Posterior vena cava (tissue), 2 donors: ENCODE measurements at regions not wholly inside any gene's neighbourhood (a gene's known extent, or its start where the extent isn't known, plus 50 kb on each side); places are given as distances from the start of the nearest gene placed in this dataset.

Source experiments
- DNase-seq: peaks from one replicate; pipeline ENCODE4 v3.0.0-alpha.2; 2020; ENCODE audit warnings: low spot score
- intact Hi-C, 2 donors: fragments of 100-400 bp; cut with DNase I; formaldehyde crosslinking; loops; one replicate each; pipeline versions ENCODE4 v1.14.1 to v1.14.2; 2022 to 2023
- donor health status: DM: yes; HTN: yes; CAD: no.
- donor health status: DM: yes; HTN: yes; CAD: no.

- peak; percentile 32 for DNase-seq
- intact Hi-C loops: loop anchor here (5.0 kb wide), 1 partner anchor 38 kb away; no protein-coding TSS in a partner anchor
Observed at GRCh38 chr1:39085174-39085573, 59.0 kb downstream of the NDUFS5 start.

GRCh38 chr1:39086386-39086785, 60.2 kb downstream of the NDUFS5 start:
- intact Hi-C loops: loop anchor here (5.0 kb wide), 1 partner anchor 39 kb away; no protein-coding TSS in a partner anchor
- DNase-seq: peak; percentile 31

- intact Hi-C loops: loop anchor here (5.0 kb wide), 1 partner anchor 40 kb away; no protein-coding TSS in a partner anchor
- peak; percentile 83 for DNase-seq
Observed at GRCh38 chr1:39086865-39087409, 60.8 kb downstream of the NDUFS5 start.

DNA sequence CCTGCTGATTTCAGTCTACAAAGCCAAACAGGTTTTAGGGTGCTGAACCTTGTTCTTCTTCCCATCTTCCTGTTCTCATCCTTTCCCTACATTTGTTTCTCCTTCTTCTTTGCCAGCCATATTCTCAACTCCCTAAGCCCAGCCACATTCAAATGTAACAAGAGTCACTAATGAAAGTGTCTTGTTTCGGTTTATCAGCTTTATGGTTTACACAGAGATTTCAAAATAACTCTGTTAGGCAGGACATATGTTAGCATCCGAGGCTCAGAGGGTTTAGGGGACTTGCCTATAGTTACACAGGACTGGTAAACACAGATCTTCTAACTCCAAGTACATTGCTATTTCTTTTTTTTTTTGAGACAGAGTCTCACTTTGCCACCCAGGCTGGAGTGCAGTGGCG, 61.3 kb downstream of the NDUFS5 start:
- no peak for DNase-seq
- intact Hi-C loops: loop anchor here (5.0 kb wide), 1 partner anchor 40 kb away; no protein-coding TSS in a partner anchor

DNA sequence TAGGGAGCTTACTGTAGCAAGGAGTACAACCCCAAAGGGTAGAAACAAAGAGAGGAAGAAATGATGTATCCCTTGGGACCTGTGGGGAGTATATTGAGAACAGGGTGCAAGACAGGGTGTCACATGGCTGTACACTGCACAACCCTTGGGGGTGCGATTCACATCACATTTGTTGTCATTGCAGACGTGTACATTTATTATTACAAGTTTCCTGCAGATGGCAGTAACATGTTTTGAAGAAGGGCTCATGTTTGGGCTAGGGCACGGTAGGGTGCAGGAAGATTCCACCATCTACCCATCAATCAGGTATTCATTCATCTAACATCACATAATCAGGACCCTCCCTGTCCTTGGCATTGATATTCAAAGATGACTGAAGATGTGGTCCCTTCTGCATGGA, 62.5 kb downstream of the NDUFS5 start:
- intact Hi-C loops: loop anchor here (5.0 kb wide), 1 partner anchor 41 kb away; no protein-coding TSS in a partner anchor
- DNase-seq: peak; percentile 5

GRCh38 chr1:39089931-39090521, 63.9 kb downstream of the NDUFS5 start:
- intact Hi-C loops: loop anchor here (5.0 kb wide), 1 partner anchor 43 kb away; no protein-coding TSS in a partner anchor
- DNase-seq: peak; percentile 56

DNA sequence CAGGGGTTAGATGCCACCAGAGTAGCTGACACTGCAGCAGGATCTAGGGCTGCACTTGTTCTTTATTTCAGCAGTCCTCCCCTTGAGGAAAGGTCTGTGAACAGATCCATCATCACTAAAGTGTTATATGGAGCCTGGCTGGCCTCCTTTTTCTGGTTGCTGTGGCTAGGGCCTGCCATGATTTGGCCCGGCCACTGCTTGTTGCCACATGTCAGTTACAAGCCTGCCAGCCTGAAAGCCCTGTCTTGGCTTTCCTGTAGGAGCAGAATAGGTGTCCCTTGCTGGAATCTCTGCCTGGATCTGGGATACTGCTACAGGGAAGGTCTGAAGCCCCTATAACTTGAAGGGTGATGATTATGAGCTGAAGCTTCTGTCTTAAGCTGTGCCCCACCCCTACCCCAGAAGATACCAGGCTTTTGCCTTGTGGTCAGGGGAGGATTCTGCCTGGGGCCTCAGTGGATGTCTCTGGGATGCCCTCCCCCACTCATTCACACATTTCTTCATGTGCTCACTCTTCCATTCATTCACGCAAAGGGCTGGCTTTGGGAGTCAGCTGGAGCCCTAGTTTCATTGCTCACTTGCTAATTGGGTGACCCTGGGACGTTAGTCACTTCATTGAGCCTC, 64.7 kb downstream of the NDUFS5 start:
- no peak for DNase-seq
- intact Hi-C loops: no loop called here

DNA sequence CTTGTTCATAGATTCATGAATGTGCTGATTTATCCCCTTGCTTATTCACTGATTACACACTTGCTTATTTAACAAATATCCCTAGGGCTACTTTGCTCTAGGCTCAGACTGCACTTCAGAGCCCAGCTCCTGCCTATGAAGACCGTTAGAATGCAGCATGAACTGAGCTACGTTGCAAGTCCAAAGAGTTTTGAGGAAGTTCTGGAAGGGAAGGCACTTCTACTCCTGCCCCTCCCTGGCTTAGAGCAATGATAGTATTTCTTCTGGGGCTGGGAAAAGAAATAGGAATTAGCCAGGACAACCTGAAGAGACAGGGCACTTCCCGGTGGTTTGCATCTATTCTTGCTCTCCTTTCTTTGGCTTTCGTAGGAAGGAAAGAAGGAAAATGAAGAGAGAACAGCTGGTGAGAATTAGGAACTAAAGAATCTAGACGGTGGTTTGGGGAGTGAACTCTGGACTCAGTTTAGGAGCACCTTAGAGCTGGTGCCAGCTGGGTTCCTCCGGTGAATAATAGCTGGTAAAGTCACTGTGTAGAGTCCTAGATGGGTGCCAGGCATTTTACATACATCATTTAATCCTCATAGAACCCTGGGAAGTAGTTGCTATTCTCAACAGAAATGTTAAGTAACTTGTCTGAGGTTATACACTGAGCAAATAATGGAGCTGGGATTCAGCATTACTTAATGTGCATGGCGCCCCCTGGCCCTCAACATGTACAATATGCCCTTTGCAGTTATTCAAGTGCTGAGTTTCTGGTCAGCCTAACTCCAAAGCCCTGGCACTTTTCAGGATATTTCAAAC, 65.9 kb downstream of the NDUFS5 start:
- intact Hi-C loops: no loop called here
- no peak for DNase-seq

GRCh38 chr1:39094685-39095084, 68.5 kb downstream of the NDUFS5 start:
- intact Hi-C loops: no loop called here
- DNase-seq: no peak

DNA sequence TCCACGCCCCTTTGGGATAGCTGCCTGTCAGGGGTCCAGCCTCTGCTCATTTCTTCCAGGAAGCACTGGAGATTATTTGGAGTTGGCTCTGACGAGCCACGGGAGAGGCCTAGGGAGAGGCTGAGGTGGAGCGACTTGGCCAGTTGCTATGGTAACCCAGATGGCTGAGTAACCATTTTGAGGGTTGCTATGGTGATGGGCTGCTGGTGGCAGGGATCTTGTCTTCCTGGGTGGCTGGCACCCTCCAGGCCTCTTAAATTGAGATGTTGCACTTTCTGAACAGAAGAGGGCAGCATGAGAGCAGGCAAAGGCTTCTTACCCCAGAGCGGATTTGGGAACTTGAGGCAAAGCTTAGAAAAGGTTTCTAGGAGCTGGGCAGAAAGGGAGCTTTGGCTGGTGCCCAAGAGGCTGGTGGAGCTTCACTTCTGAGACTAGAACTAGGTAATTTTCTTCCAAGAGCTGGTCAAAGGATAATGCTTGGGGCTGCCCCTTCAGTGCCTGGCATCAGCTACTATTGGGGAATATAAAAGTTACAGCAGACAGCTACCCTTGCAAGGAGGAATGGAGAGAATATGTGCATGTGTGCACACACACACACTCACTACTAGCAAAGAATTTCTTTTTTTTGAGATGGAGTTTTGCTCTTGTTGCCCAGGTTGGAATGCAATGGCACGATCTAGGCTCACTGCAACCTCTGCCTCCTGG, 72.5 kb downstream of the NDUFS5 start:
- peak; percentile 90 for DNase-seq
- intact Hi-C loops: no loop called here

- intact Hi-C loops: loop anchor here (5.0 to 10.0 kb wide), 5 partner anchors 92 to 435 kb away; partner anchors contain the start of gene MACF1 (in 1 of the 2)
- no peak for DNase-seq
Observed at GRCh38 chr1:39102537-39103327, 76.6 kb downstream of the NDUFS5 start.

GRCh38 chr1:39103328-39104157, 77.4 kb downstream of the NDUFS5 start:
- intact Hi-C loops: loop anchor here (5.0 to 10.0 kb wide), 5 partner anchors 91 to 434 kb away; partner anchors contain the start of gene MACF1 (in 1 of the 2)
- no peak for DNase-seq

DNA sequence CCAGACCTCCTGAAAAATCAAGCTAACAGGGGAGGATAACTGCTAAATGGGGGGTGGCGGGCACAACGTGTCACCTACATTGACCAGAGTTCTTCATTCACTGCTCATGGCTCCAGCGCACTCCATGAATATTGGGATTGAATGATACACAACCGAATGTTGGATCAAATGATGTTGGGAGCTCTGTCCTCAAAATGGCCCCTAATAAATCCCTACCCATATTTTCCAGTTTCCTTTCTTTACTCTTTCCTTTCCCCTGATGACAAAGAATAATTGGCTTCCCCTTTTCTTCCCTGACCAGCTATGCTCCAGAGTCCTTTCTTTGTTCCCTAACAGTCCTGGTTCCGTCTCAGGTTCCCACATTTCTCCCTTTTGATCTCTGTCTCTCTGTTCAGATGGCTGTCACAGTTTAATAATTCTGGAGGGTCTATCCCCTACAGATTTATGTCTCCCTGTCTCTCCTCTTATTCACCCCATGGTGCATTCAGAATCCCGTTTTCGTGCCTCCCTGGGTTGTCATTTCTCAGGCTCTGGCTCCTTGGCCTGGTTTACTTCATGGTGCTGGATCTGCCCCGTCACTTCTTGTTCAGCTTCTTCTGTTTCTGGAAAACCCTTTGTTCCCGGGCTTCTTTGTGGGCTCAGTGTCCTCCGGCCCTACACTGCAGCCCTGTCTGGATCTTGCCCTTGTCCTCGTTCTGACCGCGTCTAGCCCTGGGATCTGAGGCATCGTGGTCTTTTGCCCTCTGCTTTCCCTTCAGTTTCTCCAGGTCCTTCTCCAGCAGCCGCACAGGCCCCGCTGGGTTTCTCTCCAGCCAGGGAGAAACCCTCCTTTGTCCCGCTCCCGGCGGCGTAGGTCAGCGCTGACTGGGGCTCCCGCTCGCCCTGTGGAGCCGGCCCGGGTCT, 78.3 kb downstream of the NDUFS5 start:
- intact Hi-C loops: loop anchor here (5.0 to 10.0 kb wide), 5 partner anchors 90 to 433 kb away; partner anchors contain the start of gene MACF1 (in 1 of the 2)
- DNase-seq: no peak

DNA sequence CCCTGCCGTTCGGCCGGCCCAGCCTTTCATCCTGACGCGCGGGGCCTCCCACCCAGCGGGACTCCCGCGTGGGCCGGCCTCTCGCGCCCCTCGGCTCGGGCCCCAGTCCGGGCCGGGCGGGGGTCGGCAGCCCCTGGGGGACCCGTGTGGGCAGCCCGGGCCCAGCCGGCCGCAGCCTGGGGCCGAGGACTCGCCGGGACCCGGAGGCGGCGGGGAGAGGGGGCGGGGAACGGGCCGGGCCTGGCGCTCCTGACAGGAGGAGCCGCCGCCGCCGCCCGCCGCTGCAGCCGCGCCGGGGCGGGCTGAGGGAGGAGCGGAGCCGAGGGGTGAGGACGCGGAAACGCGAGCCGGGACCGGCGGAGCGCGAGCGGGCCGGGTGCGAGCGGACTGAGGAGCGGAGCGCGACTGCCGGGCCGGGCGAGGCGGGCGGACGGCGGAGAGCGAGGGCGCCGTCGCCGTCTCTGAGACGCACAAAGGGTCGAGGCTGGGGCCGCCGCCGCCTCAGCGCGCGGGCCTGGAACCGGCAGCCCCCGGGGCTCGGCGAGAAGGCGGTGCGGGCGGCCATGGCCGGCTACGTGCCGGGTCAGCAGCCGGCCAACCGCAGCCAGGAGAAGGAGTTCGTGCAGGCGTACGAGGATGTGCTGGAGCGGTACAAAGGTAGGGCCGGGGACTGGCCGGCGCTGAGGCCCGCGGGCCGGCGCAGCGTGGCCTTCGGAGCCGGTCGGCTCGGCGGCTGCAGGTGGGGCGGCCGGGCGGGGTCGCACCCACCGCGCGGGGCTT, 79.1 kb downstream of the NDUFS5 start:
- peak; percentile 92 for DNase-seq
- intact Hi-C loops: loop anchor here (10.0 kb wide), 3 partner anchors 90 to 430 kb away; partner anchors contain the start of gene MACF1 (in 1 of the 2)
